C4-2B (cell line): ENCODE measurements at regions not wholly inside any gene's neighbourhood (a gene's known extent, or its start where the extent isn't known, plus 50 kb on each side); places are given as distances from the start of the nearest gene placed in this dataset.

Source experiments
- ZFX ChIP-seq: fragments of 450-650 bp; IDR thresholded peaks from 2 replicates; pipeline ENCODE4 v1.6.1; 2017
- TF ChIP-seq, protein P1 (sequence below): fragments of 450-650 bp; conservative IDR thresholded peaks from 2 replicates; pipeline ENCODE4 v1.5.1; 2017; ENCODE audit warnings: mild to moderate bottlenecking

DNA sequence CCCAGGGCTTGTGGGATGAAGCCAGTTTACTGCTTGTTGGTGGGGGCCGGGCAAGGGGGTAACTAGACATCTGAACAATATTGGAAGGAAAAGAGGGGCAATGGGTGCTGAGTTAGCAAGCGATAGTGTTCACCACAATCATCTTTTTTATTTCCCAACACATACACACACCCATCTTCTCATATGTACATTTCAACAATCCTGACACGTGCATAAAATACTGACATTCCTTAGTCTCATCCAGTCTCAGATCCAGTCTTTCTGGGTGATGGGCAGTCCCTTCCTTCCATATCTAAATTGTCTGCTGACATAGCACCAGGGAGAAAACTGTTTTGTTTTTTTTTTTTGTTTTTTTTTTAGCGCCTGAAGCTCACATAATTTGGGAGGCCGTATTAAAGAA, 333.6 kb upstream of the TRPC7 start:
- TF ChIP-seq, protein P1, sequence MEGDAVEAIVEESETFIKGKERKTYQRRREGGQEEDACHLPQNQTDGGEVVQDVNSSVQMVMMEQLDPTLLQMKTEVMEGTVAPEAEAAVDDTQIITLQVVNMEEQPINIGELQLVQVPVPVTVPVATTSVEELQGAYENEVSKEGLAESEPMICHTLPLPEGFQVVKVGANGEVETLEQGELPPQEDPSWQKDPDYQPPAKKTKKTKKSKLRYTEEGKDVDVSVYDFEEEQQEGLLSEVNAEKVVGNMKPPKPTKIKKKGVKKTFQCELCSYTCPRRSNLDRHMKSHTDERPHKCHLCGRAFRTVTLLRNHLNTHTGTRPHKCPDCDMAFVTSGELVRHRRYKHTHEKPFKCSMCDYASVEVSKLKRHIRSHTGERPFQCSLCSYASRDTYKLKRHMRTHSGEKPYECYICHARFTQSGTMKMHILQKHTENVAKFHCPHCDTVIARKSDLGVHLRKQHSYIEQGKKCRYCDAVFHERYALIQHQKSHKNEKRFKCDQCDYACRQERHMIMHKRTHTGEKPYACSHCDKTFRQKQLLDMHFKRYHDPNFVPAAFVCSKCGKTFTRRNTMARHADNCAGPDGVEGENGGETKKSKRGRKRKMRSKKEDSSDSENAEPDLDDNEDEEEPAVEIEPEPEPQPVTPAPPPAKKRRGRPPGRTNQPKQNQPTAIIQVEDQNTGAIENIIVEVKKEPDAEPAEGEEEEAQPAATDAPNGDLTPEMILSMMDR: no peak
- no peak for TF ChIP-seq ZFX
